ENCODE measurements at regions not wholly inside any gene's neighbourhood (a gene's known extent, or its start where the extent isn't known, plus 50 kb on each side); places are given as distances from the start of the nearest gene placed in this dataset.
"Not testable (repeated sequence)": the region's sequence is repeated elsewhere in the genome, so short reads cannot be mapped to it uniquely, and the experiment has no call there.

GRCh38 chr1:208997053-208997452 lies 586.5 kb upstream of the CAMK1G start:
- H3F3A ChIP-seq (ENCODE audit: insufficient read depth, low read length, poor library complexity, severe bottlenecking); H3K9me3 ChIP-seq (ENCODE audit: low read length); H2AFZ ChIP-seq (ENCODE audit: low read depth, low read length); H3K9ac ChIP-seq (ENCODE audit: low read length); H3K9me2 ChIP-seq (ENCODE audit: insufficient read depth, low read length); H3K4me3 ChIP-seq (ENCODE audit: low read length); H3K27ac ChIP-seq (ENCODE audit: low read length); H4K20me1 ChIP-seq (ENCODE audit: insufficient read depth); H3K4me2 ChIP-seq (ENCODE audit: low read length); H3K36me3 ChIP-seq (ENCODE audit: insufficient read depth, low read length); H3K27me3 ChIP-seq (ENCODE audit: insufficient read depth, low read depth, low read length); H3K79me2 ChIP-seq (replicated peaks; ENCODE audit: insufficient read depth, low read length): not testable (repeated sequence)

DNA sequence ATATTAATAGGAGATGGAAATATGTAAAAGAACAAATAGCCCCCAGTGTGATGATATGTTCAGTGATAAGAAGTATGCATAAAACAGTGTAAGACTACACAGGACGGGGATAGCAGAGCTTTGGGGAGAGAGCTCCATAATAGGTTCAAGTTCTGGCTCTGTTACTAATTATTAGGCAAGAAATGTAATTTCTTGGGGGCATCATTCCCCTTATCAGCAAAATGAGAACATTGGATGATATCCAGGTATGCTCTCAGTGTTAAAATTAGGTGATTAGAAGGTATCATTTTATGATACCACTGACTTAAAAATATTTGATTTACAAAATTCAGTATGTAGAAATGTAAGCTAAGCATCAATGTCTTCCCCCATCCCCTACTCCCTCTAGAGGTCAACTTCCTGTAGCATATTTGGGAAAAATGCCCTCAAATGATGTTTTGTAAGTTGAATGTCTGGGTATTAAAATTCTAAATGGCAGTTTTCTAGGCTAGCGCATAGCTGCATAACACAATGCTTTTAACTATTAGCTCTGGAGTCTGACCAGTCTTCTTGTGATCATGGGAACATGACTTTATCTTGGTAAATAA lies 585.7 kb upstream of the CAMK1G start:
- H3K9me3 ChIP-seq (ENCODE audit: low read length): no peaks in the 10 kb centered on the region
- H3K4me2 ChIP-seq (ENCODE audit: low read length): no peak overlapping the region
- no peak overlapping the region for H3K9ac ChIP-seq (ENCODE audit: low read length)
- H2AFZ ChIP-seq (ENCODE audit: low read depth, low read length): no peak overlapping the region
- H3K27ac ChIP-seq (ENCODE audit: low read length): no peak overlapping the region
- H3K27me3 ChIP-seq (ENCODE audit: insufficient read depth, low read depth, low read length): no peaks in the 10 kb centered on the region
- no peak overlapping the region for H3K4me3 ChIP-seq (ENCODE audit: low read length)
- H4K20me1 ChIP-seq (ENCODE audit: insufficient read depth): no peaks in the 10 kb centered on the region
- H3F3A ChIP-seq (ENCODE audit: insufficient read depth, low read length, poor library complexity, severe bottlenecking): no peaks in the 10 kb centered on the region
- no peaks in the 10 kb centered on the region for H3K9me2 ChIP-seq (ENCODE audit: insufficient read depth, low read length)
- TF ChIP-seq TAF1 (IDR thresholded peaks at IDR 0.05; ENCODE audit: low read depth) (no peak), POLR2AphosphoS5 (IDR thresholded peaks at IDR 0.05) (no peak), SMC3 (conservative IDR thresholded peaks at IDR 0.05; ENCODE audit: poor library complexity) (no peak), EP300 (conservative IDR thresholded peaks at IDR 0.05; ENCODE audit: poor library complexity, severe bottlenecking) (no peak), MXI1 (conservative IDR thresholded peaks at IDR 0.05; ENCODE audit: poor library complexity, severe bottlenecking) (no peak), RAD21 (conservative IDR thresholded peaks at IDR 0.05) (no peak), EZH2 (IDR thresholded peaks at IDR 0.05; ENCODE audit: borderline replicate concordance, insufficient read depth, low read length, poor library complexity, severe bottlenecking) (no peak), REST (IDR thresholded peaks at IDR 0.05; ENCODE audit: borderline replicate concordance) (no peak)
- TF ChIP-seq, protein P1, sequence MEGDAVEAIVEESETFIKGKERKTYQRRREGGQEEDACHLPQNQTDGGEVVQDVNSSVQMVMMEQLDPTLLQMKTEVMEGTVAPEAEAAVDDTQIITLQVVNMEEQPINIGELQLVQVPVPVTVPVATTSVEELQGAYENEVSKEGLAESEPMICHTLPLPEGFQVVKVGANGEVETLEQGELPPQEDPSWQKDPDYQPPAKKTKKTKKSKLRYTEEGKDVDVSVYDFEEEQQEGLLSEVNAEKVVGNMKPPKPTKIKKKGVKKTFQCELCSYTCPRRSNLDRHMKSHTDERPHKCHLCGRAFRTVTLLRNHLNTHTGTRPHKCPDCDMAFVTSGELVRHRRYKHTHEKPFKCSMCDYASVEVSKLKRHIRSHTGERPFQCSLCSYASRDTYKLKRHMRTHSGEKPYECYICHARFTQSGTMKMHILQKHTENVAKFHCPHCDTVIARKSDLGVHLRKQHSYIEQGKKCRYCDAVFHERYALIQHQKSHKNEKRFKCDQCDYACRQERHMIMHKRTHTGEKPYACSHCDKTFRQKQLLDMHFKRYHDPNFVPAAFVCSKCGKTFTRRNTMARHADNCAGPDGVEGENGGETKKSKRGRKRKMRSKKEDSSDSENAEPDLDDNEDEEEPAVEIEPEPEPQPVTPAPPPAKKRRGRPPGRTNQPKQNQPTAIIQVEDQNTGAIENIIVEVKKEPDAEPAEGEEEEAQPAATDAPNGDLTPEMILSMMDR (IDR thresholded peaks at IDR 0.05; ENCODE audit: poor library complexity, severe bottlenecking): no peak
- H3K36me3 ChIP-seq (ENCODE audit: insufficient read depth, low read length): no peaks in the 10 kb centered on the region
- H3K79me2 ChIP-seq (replicated peaks; ENCODE audit: insufficient read depth, low read length): no peaks in the 10 kb centered on the region

GRCh38 chr1:209008586-209008985 lies 574.9 kb upstream of the CAMK1G start:
- Histone ChIP-seq H3K9me2 (ENCODE audit: insufficient read depth, low read length) (no peaks in the 10 kb centered on the region), H3K4me2 (ENCODE audit: low read length) (no peak overlapping the region), H3F3A (ENCODE audit: insufficient read depth, low read length, poor library complexity, severe bottlenecking) (no peaks in the 10 kb centered on the region), H3K36me3 (ENCODE audit: insufficient read depth, low read length) (no peaks in the 10 kb centered on the region), H4K20me1 (ENCODE audit: insufficient read depth) (no peaks in the 10 kb centered on the region), H3K27me3 (ENCODE audit: insufficient read depth, low read depth, low read length) (no peaks in the 10 kb centered on the region), H2AFZ (ENCODE audit: low read depth, low read length) (no peak overlapping the region), H3K9me3 (ENCODE audit: low read length) (no peaks in the 10 kb centered on the region), H3K9ac (ENCODE audit: low read length) (no peak overlapping the region), H3K79me2 (replicated peaks; ENCODE audit: insufficient read depth, low read length) (no peaks in the 10 kb centered on the region), H3K27ac (ENCODE audit: low read length) (no peak overlapping the region), H3K4me3 (ENCODE audit: low read length) (no peak overlapping the region)
- no peak for TF ChIP-seq POLR2AphosphoS5 (IDR thresholded peaks at IDR 0.05)
- no peak for TF ChIP-seq MXI1 (conservative IDR thresholded peaks at IDR 0.05; ENCODE audit: poor library complexity, severe bottlenecking)
- TF ChIP-seq SMC3 (conservative IDR thresholded peaks at IDR 0.05; ENCODE audit: poor library complexity): no peak
- TF ChIP-seq, protein P1 (IDR thresholded peaks at IDR 0.05; ENCODE audit: poor library complexity, severe bottlenecking): no peak
- no peak for TF ChIP-seq RAD21 (conservative IDR thresholded peaks at IDR 0.05)
- no peak for TF ChIP-seq TAF1 (IDR thresholded peaks at IDR 0.05; ENCODE audit: low read depth)
